PFSK-1 (cell line): ENCODE measurements at regions not wholly inside any gene's neighbourhood (a gene's known extent, or its start where the extent isn't known, plus 50 kb on each side); places are given as distances from the start of the nearest gene placed in this dataset.

Experiments used
- FOXP2 ChIP-seq: optimal IDR thresholded peaks from 2 replicates; pipeline ENCODE3; 2011; ENCODE audit warnings: borderline replicate concordance, control low read depth, inconsistent platforms; ENCODE audit not compliant: insufficient read depth; ENCODE audit errors: extremely low read length, extremely low read depth
- POLR2AphosphoS5 ChIP-seq: IDR thresholded peaks from 2 replicates; pipeline ENCODE4 v1.6.1; 2012; ENCODE audit warnings: low read depth, mild to moderate bottlenecking, control low read depth, low read length, moderate library complexity
- REST ChIP-seq, 2 experiments: IDR thresholded peaks; 2 replicates each; pipeline versions ENCODE4 v1.6.1 to v1.8.0; 2011 to 2012; ENCODE audit warnings: low read depth in 2 of 2, low read length in 2 of 2, control low read depth in 1 of 2, inconsistent platforms in 1 of 2, mild to moderate bottlenecking in 1 of 2, moderate library complexity in 1 of 2; ENCODE audit not compliant: insufficient read depth in 1 of 2
- SIN3A ChIP-seq: IDR thresholded peaks from 2 replicates; pipeline ENCODE4 v1.6.1; 2012; ENCODE audit warnings: mild to moderate bottlenecking, low read length, moderate library complexity, borderline replicate concordance; ENCODE audit not compliant: insufficient read depth
- TAF1 ChIP-seq: IDR thresholded peaks from 2 replicates; pipeline ENCODE4 v1.6.1; 2012; ENCODE audit warnings: low read length, control low read depth, borderline replicate concordance; ENCODE audit not compliant: insufficient read depth

- TF ChIP-seq POLR2AphosphoS5: no peak
- no peak for TF ChIP-seq TAF1
- TF ChIP-seq SIN3A: no peak
- no peak for TF ChIP-seq REST (IDR thresholded peaks at IDR 0.05; ENCODE audit: insufficient read depth in 1 of 2, low read depth in 2 of 2, low read length in 2 of 2)
- TF ChIP-seq FOXP2: no peak
Observed at GRCh38 chr15:85913461-85913860, 118.7 kb upstream of the KLHL25 start.
